ENCODE measurements at regions not wholly inside any gene's neighbourhood (a gene's known extent, or its start where the extent isn't known, plus 50 kb on each side); places are given as distances from the start of the nearest gene placed in this dataset.

DNA sequence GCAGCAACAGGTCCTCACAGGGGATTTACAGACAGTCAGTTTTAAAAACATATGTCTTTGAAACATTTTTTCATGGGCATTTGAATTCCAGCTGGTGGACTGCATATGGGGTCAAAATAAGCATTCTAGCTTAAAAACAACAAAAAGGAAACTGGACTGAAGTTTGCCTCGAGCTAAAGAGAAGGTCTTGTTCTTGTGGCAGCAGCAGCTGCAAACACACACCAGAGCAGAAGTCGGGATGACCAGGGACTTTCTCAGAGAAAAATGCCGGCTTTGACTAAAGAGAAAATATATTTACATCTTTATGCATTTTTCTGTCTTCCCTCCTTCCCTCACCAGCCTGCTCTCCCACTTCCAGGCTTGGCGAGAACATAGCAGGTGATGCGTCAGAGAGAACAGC, 361.4 kb downstream of the CXCL12 start:
- no peak for DNase-seq

GRCh38 chr10:44022203-44022602, 362.7 kb downstream of the CXCL12 start:
- no peak for DNase-seq

DNA sequence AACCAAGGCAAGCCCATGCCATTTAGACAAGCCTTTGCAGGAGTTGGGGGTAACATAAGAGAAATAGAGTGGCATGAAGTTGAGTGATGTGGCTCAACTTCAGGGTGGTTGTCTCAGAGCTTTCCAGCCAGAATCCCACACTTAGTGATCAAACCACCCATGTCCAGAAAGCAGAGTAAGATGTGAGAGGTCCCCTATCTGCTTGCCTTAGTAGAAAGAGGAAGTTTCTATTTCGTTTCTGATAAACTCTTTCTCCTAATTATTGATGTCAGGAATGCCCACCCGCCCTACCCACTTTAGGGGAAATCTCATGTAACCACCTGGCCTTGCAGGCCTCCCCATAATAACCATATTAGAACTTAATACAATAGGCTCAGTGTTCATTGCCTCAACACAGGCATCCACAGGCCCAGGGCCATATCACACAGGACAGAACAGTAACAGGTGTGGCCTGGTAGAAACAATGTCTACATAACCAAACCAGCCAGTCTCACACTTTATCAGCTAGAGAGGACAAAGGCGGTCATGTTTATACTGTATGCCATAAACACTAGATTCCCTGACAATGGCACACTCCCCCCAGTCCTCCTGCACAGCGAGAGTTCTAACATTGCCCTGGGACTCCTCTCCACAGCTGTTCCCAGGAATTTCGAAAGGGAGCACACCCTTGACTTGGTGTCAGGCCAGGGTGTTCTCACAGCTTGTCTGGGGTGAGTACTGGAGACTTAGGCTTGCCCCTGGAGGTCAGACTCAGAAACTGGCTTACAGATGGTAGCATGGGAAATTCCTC, 364.4 kb downstream of the CXCL12 start:
- no peak for DNase-seq

DNA sequence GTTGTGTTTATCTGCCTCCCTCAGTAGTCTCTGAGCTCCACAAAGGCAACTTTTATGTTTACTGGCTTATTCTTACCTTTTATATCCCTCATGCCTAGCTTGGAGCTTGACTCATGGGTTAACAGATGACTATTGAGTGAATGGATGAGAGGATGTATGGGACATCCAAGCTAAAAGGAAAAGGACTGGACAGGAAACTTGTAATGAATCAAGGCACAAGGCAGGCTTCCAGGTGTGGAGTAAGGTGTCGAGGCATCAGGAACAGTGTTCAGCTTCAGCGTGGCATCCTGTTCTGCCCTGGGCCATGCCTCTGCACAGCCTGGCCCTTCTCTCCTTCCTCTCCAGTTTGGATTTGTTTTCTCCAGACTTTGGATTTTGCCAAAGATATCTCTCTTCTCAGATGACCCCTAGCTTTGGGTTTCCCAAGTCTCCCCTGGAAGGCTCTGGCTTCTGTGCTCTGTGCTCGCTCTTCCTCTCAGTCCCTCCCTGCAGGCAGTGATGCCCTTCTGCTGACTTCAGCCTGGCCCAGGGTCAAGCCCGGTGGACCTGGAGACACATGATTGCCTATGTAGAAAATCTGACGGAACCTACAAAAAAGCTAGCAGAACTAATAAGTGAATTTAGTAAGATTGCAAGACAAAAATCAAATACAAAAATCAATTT, 367.3 kb downstream of the CXCL12 start:
- DNase-seq = no peak

DNA sequence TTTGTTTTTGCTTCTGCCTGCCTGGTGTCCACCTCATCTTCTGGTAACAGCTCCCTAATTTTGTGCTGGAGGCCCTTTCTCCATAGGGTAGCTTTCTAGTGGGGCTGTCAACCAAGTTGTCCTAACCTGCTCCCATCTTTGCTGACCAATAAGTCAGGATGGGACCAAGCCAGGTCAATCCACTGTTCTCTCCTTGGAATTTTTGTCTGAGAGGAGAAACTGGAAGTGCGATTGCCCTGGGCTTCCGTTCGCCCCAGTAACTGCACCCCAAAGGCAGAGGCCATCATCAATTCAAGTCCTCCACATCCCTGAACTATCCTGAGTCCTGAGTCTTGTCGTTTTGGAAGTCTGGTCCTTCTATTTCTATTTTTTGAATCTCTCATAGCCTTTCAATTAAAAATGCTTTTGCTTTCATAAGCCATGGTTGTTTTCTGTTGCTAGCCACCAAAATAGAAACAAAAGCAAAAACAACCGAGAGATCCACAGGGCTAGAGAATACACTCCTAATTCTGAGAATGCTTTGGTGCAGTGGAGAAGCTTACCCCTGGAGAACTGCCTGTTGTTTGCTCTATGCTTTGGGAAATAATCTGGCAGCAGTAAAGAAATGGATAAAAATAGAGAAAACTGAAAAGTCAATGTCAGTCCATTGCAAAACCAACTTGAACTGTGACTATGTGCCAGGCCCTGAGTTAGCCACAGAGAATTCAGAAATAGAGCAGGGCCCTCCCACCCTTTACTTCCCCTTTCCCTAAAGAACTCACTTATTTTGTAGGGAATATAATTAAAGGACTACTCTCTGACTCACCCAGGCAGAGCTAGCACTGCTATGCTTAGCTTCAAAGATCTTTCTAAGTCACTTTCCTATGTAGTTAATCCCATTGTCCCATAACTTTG, 368.1 kb downstream of the CXCL12 start:
- DNase-seq = no peak

DNA sequence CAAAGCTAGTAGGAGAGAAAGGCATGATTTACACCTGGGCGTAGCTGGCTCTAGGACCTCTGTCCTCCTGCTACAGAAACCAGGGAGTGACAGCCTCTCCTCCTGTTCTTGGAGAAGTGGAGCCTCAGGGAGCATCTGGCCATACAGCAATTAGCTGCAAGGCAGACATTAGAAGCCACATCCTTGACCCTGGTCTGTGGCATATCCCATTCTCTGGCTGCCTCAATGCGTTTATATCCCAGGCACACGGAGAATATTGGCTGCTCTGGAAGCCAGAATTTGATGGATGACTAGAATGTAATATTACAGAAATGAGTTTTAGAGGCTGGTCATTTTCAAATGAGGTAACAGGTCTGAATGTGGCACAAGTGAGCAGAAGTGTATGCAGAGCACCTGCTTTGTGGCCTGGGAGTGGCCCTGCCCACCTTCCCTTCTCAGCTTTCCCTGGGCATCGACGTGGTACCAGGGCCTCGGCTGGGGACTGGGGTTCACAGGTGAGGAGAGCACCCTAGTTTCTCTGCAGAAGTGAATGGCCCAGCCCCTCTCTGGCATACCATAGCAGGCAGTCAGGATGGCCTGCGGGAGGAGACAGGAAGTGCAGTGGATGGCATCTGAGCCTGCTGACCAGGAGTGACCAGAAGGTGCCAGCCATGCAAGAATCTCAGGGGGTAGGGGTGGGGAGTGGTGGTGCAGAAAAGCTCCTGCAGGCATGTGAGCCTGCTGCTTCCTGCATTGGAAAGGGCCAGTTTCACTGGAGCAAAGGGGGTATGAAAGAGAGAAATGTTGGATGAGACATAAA, 367.2 kb upstream of the ZNF32 start:
- no peak for DNase-seq

GRCh38 chr10:44014644-44015250, 366.1 kb upstream of the ZNF32 start:
- DNase-seq = no peak

- no peak for DNase-seq
These were observed 365.3 kb upstream of the ZNF32 start for GRCh38 chr10:44013981-44014380.

DNA sequence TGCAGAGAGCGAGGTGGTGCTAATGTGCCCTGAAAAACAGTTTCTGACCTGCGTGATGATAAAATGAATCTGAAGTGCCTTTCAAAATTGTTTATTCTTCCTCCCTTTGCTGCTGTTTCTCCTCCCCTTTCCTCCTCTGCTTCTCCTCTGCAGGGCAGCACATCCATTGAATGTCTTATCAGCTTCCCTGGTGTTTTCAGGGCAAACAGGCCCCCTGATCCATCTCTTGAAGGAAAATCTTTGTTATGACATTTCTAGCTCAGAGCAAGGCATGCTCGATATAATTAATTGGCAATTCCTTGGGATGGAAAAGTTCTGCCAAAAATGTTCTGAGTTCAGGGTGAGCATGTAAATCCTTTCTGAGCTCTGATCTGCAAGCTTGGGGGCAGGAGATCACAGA, 364.2 kb upstream of the ZNF32 start:
- DNase-seq = no peak

DNA sequence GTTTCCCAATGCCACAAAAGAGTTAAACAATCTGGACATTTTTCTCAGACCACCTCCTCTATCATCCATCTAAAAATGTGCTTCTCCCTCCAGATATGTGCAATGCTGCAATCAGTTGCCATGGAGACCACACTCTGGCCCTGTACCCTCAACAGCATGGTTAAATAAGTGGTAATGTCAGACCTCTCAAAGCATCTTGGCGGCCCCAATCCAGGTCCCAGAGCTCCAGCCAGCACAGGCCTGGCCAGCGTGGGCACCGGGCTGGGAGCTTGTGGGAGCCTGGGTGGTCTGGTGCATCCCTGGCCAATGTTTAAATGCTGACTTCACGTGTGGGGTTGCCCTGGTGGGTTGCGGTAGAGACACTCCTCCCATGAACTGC, 362.9 kb upstream of the ZNF32 start:
- DNase-seq = no peak

- peak in 2 of 14 donors; percentile 4 to 41 for DNase-seq
These were observed 362.4 kb upstream of the ZNF32 start for GRCh38 chr10:44010873-44011602.

- no peak for DNase-seq
These were observed 361.4 kb upstream of the ZNF32 start for GRCh38 chr10:44009891-44010632.

DNA sequence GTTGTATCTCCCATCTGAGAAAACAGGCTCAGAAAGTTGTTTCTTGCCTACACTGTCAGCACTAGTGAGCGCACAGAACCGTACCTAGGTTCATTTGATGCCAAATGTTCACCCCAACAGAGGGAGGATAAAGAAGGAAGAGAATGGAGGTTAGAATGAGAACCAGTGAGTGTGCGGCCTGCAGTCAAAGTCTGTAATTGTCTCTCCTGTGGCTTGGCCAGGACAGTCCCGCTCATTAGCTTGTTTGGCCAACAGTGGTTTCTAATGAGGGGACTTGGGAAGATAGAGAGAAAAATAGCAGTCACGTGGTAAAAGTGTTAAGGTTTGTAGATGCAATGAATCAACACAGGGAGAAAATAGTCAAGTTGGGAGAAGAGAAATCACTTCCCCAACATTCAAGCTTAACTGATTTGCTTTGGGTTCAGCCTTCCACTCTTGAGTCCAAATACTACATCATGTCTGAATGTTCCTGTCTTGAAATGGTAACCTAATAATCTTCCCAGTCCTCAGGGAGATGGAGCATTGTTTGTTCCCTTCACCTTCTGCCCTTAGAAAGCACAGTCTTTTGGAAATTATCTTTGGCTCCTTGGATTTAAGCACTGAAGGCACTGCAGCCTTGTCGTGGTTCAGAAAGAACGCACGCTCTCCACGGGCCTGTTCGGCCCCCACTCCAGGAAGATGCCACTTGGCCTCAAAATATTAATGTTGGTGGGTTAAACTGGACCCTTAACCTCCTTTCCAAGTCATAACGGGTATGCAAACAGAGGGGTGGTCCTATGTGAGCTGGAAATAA, 360.4 kb upstream of the ZNF32 start:
- no peak for DNase-seq

DNA sequence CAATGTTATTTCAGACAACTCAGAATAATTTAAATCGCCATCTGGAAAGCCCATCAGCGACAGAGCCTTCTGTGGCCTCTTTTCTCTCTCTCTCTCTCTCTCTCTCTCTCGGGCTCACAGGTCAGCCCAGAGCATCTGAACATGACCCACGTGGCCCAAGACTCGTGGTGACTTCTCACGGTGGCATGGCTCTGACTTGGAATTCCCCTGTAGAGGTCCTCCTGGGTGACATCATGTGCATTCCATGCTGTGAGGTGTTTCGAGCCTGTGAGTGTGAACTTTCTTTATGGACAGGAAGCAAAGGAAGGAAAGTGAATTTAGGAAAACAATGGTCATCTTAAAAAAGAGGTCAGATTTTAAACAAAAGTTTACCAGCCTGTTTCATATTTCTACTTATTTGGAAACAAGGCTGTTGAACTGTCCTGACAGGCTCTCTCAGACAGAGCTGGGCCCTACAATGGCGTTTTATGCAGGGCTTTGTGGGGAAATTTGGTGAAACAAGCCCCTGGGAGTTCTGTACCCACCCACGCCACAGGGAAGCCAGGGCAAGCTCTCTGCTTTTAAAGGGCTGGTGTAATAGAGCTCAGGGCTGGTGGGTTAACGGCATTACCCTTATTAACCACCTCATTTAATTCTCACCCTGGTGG, 359.7 kb upstream of the ZNF32 start:
- no peak for DNase-seq

DNA sequence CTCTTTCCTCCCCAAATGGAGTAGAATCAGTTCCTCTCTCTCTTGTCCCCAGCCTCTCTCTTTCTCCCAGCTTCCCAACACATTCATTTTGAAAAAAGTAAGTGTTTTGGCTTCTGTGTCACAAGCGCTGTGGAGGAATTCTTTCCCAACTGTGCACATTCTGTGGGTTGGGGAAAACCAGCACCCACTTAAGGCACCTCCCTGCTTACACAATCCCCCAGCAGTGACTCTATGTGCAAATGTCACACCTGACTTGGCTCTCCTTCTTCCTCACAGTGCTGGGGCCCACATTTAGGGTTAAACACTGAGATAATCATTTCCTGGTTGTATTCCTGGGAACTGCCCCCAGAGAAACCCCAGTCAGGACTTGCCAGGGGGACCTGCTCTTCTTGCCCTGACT, 358.1 kb upstream of the ZNF32 start:
- no peak for DNase-seq

- no peak for DNase-seq
These were observed 357.1 kb upstream of the ZNF32 start for GRCh38 chr10:44005788-44006099.

DNA sequence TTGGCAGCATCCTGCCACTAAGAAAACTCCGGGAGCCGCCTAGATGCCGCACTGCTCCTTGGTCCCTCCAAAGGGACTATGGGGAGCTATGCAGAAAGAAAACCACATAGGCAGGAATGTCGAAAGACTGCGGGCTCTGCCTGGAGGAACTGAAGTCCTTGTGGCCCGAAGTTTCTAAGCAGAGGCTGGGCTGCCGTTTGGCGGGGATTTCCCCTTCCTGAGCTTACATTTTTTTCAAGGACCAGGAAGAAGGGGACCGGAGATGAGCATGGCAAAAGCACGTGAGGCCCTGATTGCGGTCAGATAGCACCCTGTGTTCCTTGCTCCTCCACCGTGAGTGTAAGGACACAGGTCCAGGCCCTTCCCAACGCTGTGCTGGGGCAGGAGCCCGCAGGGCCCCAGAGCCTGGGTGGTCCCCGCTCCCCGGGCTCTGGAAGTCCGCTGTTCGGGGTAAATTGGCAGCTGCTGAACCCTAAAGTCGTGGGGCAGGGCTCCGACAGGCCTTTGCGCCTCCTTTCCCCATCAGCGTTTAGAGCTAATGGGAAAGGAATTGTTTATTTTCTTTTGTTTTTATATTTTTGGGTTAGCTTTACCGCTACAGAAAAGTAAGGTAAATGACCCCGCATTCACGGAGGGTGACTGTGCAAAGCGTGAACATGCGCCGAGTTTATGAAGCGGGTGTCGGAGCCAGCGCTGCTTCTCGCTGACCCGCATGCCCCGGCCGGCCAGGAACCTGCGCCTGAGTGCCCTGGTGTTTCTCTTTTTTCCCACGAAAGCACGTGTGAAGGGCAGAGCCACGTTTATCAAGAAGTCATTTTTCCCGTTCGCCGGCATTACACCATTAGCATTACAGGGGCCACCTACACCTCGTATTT, 356.5 kb upstream of the ZNF32 start:
- no peak for DNase-seq
